ENCODE measurements at regions not wholly inside any gene's neighbourhood (a gene's known extent, or its start where the extent isn't known, plus 50 kb on each side); places are given as distances from the start of the nearest gene placed in this dataset.
A peak's percentile ranks its signal among the peaks of the same experiment; 100 is the strongest.
"Not testable (repeated sequence)": the region's sequence is repeated elsewhere in the genome, so short reads cannot be mapped to it uniquely, and the experiment has no call there.

DNA sequence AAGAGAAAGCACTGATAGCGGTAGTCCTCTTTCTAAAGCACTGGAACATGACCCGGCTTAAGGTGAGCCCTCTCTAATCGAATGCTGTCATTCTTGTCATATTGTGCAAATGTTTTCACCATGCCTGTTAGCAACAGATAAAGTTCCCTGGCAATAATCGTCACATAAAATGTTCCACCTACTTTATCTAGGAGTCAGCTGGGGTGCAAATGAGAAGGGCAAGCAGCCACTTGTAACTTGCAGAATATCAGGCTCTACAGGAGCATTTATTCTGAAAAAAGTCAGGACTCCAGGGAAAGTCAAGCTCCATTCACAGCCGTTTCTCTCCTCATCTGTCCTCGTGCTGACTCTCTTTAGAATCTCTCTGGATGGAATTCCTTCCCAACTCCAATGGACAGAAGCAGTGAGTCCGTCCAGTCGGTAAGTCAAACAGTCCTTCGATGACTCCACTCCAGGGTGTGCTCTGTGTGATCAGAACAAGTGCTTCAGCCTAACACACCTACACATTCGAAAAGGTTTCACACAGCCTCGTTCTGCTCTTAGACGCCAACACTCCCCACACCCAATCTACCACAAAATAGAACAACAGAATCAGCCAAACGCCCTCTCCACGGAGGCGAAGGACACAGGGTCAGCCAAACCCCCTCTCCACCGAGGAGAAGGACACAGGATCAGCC, 101.7 kb upstream of the FRG1 start:
- no peak for DNase-seq (ENCODE audit: low read depth in 3 of 3, low spot score in 1 of 3)

DNA sequence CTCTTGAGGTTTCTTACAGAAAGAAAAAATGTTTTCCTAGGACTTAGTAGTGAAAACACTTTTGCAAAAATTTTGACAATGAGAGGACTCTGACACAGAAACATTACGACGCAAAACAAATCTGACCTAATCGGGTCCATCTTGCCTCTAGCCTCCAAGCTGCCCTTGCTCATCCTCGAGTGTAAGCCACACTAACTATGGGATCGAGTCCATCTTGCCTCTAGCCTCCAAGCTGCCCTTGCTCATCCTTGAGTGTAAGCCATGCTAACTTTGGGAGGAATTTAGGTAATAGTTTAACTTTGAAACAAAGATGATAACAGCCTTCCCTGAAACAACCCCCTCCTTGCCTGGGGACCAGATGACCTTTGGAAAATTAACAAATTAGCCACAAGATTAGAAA, 100.3 kb upstream of the FRG1 start:
- no peak for DNase-seq (ENCODE audit: low read depth in 3 of 3, low spot score in 1 of 3)

DNA sequence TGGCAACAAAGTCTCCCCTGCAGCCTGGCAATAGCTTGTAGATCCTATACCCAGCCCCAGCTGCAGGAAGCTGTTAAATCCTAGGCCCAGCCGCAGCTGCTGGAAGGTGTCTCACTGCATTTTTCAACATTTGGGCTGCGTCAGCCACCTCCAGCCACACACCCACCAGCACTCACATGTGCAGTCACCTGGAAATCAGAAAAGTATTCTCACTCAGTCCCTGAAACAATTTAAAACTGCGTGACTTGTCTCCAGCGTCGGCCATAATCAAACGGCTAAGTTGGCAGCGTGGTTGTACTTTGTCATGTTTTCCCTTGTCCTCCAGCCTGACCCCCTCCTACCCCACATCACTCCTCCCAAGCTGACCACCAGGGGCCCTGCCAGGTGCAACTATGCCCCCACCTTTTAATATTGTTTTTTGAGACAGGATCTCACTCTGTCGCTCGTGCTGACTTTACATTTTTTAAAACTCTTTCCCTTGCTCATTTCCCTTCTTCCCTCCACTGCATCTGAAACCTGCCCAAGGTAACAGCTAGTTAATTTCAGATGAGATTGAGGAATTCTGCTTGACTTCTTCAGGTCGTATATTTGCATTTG, 97.2 kb upstream of the FRG1 start:
- no peak for DNase-seq (ENCODE audit: low read depth in 3 of 3, low spot score in 1 of 3)

DNA sequence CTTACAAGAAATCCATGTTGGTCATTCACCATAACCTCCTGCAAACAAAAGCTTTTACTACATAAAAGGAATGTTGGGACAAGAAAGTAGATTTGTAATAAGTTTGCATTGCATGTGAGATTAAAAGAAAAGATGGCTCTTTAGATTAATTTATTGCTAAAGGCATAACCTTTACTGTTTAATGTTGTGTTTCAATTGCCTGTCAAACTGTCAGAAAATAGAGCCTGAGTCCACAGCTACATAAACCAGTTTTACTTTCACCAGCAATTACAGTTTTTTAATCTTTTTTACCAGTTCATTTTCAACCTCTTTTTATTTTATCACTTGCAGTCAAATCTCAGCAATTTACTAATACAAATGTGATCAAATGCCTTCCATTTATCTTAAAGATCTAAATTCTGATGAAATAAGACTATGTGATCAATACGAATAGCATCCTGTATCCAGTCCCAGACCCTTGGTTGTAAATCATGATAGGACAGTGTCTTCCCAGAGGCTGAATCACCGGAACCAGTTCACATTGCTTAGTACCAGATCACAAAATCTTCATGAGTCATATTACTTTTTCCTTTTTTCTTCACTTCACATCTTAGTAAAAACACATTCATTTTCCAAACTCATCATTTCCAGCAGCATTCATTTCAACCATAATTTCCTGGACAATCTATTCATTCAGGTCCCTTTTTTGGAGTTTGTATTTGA, 95.4 kb upstream of the FRG1 start:
- DNase-seq (ENCODE audit: low read depth in 3 of 3, low spot score in 1 of 3) = no peak

DNA sequence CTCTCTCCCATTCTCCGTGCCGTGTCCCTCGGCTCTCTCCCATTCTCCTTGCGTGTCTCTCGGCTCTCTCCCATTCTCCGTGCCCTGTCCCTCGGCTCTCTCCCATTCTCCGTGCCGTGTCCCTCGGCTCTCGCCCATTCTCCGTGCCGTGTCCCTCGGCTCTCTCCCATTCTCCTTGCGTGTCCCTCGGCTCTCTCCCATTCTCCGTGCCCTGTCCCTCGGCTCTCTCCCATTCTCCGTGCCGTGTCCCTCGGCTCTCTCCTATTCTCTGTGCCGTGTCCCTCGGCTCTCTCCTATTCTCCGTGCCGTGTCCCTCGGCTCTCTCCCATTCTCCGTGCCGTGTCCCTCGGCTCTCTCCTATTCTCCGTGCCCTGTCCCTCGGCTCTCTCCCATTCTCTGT, 94.6 kb upstream of the FRG1 start:
- not testable (repeated sequence) for DNase-seq (ENCODE audit: low read depth in 3 of 3, low spot score in 1 of 3)

DNA sequence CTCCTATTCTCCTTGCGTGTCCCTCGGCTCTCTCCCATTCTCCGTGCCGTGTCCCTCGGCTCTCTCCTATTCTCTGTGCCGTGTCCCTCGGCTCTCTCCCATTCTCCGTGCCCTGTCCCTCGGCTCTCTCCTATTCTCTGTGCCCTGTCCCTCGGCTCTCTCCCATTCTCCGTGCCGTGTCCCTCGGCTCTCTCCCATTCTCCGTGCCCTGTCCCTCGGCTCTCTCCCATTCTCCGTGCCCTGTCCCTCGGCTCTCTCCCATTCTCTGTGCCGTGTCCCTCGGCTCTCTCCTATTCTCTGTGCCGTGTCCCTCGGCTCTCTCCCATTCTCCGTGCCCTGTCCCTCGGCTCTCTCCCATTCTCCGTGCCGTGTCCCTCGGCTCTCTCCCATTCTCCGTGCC, 94.1 kb upstream of the FRG1 start:
- not testable (repeated sequence) for DNase-seq (ENCODE audit: low read depth in 3 of 3, low spot score in 1 of 3)

DNA sequence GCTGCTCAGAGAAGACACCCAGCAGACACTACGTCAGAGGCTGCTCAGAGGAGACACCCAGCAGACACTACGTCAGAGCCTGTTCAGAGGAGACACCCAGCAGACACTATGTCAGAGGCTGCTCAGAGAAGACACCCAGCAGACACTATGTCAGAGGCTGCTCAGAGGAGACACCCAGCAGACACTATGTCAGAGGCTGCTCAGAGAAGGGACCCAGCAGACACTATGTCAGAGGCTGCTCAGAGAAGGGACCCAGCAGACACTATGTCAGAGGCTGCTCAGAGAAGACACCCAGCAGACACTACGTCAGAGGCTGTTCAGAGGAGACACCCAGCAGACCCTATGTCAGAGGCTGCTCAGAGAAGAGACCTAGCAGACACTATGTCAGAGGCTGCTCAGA, 92.0 kb upstream of the FRG1 start:
- DNase-seq (ENCODE audit: low read depth in 3 of 3, low spot score in 1 of 3) = not testable (repeated sequence)

DNA sequence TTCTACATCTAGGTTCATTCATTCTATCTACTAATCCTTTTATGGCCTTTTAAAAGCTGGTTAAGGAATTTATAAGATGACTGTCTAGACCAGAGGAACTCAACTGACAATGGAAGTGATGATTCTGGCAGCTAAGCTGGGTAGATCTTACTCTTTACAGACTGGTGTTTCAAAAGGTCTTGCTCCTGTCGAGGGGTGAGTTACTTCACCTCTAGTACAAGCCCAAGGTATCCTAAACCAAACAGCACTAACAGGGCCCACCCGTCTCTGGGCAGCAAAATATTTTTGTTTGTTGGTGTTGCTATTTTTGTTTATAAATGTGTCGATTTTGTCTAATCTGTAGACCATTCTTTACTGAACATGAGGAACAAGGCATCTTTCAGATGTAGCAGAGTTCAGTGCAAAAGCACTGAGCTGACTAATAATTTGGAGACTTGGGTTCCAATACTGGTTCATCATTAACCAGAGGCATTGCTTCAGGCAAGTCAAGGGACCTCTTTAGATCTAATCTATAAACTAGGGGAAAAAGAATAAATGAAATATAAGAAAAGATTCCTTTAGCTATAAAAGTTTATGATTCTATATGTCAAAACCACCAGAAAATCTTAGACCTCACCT, 90.3 kb upstream of the FRG1 start:
- DNase-seq (ENCODE audit: low read depth in 3 of 3, low spot score in 1 of 3) = no peak

DNA sequence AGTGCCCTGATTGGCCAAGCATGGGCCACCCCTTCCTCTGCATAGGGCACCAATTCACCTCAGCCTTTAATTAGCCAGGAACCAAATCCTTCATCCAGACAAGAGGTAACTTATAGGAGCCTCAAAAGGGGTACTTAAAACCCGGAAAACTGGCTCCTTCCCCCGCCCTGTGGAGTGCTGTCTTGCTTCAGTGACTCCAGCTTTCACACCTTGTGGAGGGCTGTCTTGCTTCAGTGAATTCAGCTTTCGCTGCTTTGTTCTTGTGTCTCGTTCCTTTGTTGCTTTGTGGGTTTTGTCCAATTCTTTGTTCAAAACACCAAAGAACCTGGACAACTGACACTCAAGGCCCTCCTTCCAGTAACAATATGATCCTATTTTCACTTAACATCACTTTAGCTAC, 82.2 kb upstream of the FRG1 start:
- DNase-seq (ENCODE audit: low read depth in 3 of 3, low spot score in 1 of 3) = no peak

DNA sequence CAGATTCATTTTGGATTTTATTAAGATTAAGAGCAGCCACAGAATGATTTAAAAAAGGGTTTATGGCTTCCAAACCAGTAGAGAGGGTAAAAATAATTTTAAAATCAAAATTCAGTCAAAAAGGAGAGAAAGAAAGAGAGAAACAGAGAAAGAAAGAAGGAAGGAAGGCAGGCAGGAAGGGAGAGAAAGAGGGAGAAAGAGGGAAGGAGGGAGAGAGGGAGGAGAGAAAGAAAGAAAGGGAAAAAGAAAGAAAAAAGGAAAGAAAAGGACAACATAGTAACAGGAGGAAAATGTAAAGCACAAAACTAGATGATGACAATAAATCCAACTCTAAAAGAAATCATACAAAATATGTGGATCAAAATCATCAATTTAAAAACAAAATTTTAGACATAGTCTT, 79.6 kb upstream of the FRG1 start:
- no peak for DNase-seq (ENCODE audit: low read depth in 3 of 3, low spot score in 1 of 3)

DNA sequence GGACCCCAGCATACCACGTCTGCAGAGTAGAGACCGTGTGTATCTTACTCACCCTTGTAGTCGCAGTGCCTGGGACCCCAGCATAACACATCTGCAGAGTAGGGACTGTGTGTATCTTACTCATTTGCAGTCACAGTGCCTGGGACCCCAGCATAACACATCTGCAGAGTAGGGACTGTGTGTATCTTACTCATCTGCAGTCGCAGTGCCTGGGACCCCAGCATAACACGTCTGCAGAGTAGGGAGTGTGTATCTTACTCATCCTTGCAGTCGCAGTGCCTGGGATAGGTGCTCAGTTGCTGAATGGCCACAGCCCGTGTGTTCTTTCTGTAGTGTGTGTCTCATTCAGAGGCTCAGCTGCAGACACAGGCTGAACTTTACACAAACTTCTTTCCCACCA, 71.4 kb upstream of the FRG1 start:
- no peak for DNase-seq (ENCODE audit: low read depth in 3 of 3, low spot score in 1 of 3)

DNA sequence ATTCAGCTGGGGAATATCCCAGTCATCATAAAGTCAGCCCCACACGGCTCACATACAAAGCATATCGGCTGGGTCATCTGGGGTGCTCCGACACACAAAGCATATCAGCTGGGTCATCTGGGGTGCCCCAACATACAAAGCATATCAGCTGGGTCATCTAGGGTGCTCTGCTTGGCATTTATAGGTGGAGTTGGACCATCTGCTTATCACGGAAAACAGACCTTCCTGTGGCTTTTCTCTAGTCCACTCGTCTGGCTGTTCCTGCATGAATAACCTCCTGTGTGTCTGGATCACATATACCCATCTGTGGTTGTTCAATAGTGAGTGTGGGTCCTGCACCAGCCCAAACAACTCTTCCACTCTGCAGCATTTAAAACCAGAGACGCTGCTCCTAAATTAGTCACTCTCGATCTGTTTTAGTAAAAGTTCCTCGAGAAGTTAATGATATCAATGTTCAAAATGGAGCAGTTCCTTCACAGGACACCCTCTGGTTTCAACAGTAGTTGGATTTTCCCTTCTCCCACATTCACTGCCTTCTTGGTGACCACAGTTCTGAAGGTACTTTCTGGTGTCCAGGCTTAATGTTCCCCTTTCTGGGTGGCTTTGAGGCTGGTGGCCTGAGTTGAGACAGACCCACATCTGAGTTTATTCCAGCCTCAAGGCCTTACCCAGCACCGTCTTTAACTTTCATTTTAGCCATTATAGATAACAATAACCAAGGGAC, 70.0 kb upstream of the FRG1 start:
- DNase-seq (ENCODE audit: low read depth in 3 of 3, low spot score in 1 of 3) = no peak

DNA sequence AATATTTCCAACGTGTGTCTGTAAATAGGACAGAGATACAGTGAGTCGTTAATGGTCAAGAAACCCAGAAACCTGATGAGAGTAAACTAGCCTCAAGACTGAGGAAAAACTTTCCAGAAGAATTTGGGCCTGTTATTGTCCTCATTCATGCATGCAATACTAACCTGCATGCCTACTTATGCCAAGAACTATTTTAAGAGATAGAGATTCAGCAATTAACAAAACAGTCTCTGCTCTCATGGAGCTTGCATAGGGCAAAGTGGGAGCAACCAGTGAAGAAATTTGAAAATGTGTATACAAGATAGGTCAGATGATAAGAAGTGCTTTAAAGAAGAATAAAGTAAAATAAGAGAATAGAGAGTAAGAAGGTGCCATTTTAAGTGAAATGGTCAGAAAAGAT, 66.1 kb upstream of the FRG1 start:
- no peak for DNase-seq (ENCODE audit: low read depth in 3 of 3, low spot score in 1 of 3)

DNA sequence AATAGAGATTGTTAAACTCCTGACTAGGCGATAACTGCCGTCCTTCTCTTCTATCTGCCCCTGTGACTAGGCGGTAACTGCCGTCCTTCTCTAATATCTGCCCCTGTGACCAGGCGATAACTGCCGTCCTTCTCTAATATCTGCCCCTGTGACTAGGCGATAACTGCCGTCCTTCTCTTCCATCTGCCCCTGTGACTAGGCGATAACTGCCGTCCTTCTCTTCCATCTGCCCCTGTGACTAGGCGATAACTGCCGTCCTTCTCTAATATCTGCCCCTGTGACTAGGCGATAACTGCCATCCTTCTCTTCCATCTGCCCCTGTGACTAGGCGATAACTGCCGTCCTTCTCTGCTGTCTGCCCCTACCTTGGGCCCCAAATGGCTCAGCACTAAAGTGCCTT, 59.5 kb upstream of the FRG1 start:
- DNase-seq (ENCODE audit: low read depth in 3 of 3, low spot score in 1 of 3) = peak in 1 of 3 donors; percentile 2

DNA sequence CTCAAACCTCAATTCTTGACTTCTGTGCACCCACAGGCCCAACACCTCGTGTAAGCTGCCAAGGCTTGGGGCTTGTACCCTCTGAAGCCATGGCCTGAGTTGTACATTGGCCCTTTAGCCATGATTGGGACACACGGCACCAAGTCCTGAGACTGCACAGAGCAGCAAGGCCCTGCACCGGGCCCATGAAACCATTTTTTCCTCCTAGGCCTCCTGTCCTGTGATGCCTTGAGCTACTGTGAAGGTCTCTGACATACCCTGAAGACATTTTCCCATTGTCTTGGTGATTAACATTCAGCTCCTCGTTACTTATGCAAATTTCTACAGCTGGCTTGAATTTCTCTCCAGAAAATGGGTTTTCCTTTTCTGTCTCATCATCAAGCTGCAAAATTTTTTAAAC, 52.3 kb upstream of the FRG1 start:
- DNase-seq (ENCODE audit: low read depth in 3 of 3, low spot score in 1 of 3) = not testable (repeated sequence)
